ENCODE measurements at regions not wholly inside any gene's neighbourhood (a gene's known extent, or its start where the extent isn't known, plus 50 kb on each side); places are given as distances from the start of the nearest gene placed in this dataset.

- TF ChIP-seq, protein P1, sequence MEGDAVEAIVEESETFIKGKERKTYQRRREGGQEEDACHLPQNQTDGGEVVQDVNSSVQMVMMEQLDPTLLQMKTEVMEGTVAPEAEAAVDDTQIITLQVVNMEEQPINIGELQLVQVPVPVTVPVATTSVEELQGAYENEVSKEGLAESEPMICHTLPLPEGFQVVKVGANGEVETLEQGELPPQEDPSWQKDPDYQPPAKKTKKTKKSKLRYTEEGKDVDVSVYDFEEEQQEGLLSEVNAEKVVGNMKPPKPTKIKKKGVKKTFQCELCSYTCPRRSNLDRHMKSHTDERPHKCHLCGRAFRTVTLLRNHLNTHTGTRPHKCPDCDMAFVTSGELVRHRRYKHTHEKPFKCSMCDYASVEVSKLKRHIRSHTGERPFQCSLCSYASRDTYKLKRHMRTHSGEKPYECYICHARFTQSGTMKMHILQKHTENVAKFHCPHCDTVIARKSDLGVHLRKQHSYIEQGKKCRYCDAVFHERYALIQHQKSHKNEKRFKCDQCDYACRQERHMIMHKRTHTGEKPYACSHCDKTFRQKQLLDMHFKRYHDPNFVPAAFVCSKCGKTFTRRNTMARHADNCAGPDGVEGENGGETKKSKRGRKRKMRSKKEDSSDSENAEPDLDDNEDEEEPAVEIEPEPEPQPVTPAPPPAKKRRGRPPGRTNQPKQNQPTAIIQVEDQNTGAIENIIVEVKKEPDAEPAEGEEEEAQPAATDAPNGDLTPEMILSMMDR (IDR thresholded peaks at IDR 0.05), result no peak
- TF ChIP-seq EP300 (IDR thresholded peaks at IDR 0.05; ENCODE audit: low read depth), result no peak
Measured at GRCh38 chr3:72100601-72101187, 315.7 kb upstream of the PROK2 start.

All from transverse colon (tissue), 3 donors.